UCSD-AML1 (cell line): ENCODE measurements at regions not wholly inside any gene's neighbourhood (a gene's known extent, or its start where the extent isn't known, plus 50 kb on each side); places are given as distances from the start of the nearest gene placed in this dataset.
"Not testable (repeated sequence)": the region's sequence is repeated elsewhere in the genome, so short reads cannot be mapped to it uniquely, and the experiment has no call there.

Source experiments
- DNase-seq: peaks from one replicate; lab custom pipeline; 2025; ENCODE audit not compliant: unreplicated experiment; lab: John Stamatoyannopoulos, UW

GRCh38 chr18:47680488-47680887 lies 250.0 kb downstream of the SMAD2 start:
- DNase-seq: no peak

GRCh38 chr18:47679864-47680263 lies 250.6 kb downstream of the SMAD2 start:
- no peak for DNase-seq

- DNase-seq: no peak
Measured at GRCh38 chr18:47677952-47678351, 252.5 kb downstream of the SMAD2 start.

GRCh38 chr18:47669815-47670214 lies 260.6 kb downstream of the SMAD2 start:
- DNase-seq: no peak

- no peak for DNase-seq
Measured at GRCh38 chr18:47658498-47658897, 272.0 kb downstream of the SMAD2 start.

GRCh38 chr18:47654988-47655387 lies 275.5 kb downstream of the SMAD2 start:
- DNase-seq: no peak

GRCh38 chr18:47644896-47645295 lies 285.6 kb downstream of the SMAD2 start:
- no peak for DNase-seq

GRCh38 chr18:47637551-47637950 lies 292.9 kb downstream of the SMAD2 start:
- not testable (repeated sequence) for DNase-seq

GRCh38 chr18:47635416-47635815 lies 295.0 kb downstream of the SMAD2 start:
- no peak for DNase-seq

- no peak for DNase-seq
Measured at GRCh38 chr18:47632970-47633635, 297.4 kb downstream of the SMAD2 start.

GRCh38 chr18:47628893-47629292 lies 301.6 kb downstream of the SMAD2 start:
- DNase-seq: no peak

GRCh38 chr18:47628240-47628781 lies 302.1 kb downstream of the SMAD2 start:
- DNase-seq: no peak

GRCh38 chr18:47627030-47627429 lies 303.4 kb downstream of the SMAD2 start:
- no peak for DNase-seq

- no peak for DNase-seq
Measured at GRCh38 chr18:47619771-47620448, 310.5 kb downstream of the SMAD2 start.

GRCh38 chr18:47618758-47619157 lies 311.7 kb downstream of the SMAD2 start:
- no peak for DNase-seq

GRCh38 chr18:47615043-47615442 lies 315.4 kb downstream of the SMAD2 start:
- DNase-seq: no peak

- DNase-seq: no peak
Measured at GRCh38 chr18:47613929-47614328, 316.5 kb downstream of the SMAD2 start.

- no peak for DNase-seq
Measured at GRCh38 chr18:47611649-47612048, 318.8 kb downstream of the SMAD2 start.

GRCh38 chr18:47606526-47606925 lies 323.9 kb downstream of the SMAD2 start:
- no peak for DNase-seq

- DNase-seq: no peak
Measured at GRCh38 chr18:47605093-47605492, 325.4 kb downstream of the SMAD2 start.

- DNase-seq: no peak
Measured at GRCh38 chr18:47604021-47604420, 326.4 kb downstream of the SMAD2 start.

GRCh38 chr18:47603158-47603557 lies 327.3 kb downstream of the SMAD2 start:
- DNase-seq: no peak
